CD4-positive, alpha-beta T cell (primary cell): ENCODE measurements at regions not wholly inside any gene's neighbourhood (a gene's known extent, or its start where the extent isn't known, plus 50 kb on each side); places are given as distances from the start of the nearest gene placed in this dataset.

Source experiments
- ATAC-seq: fragments of 200-7000 bp; cut with Tn5 transposase; one replicate; pipeline ENCODE4 v1.10.0; 2022; ENCODE audit warnings: mild to moderate bottlenecking; ENCODE audit not compliant: poor library complexity
- CTCF ChIA-PET: fragments of 350-600 bp; sonication (Branson Sonifier 250); formaldehyde crosslinking; loops from one replicate; lab custom pipeline; 2021; ENCODE audit warnings: antibody characterized with exemption, inconsistent platforms; lab: Charles Lee
- POLR2A ChIA-PET: fragments of 350-600 bp; sonication (Branson Sonifier 250); formaldehyde crosslinking; loops from one replicate; lab custom pipeline; 2021; ENCODE audit warnings: antibody characterized with exemption, inconsistent platforms; lab: Charles Lee
- DNase-seq, 14 experiments: peaks; one replicate each; pipeline ENCODE4 v3.0.0-alpha.2; 2013 to 2020; ENCODE audit warnings: mixed read lengths in 2 of 14
- H3K27ac ChIP-seq, 2 donors: one replicate each; pipeline versions ENCODE4 v1.5.1 to v1.7.0; 2013; ENCODE audit warnings: low read length in 2 of 2, low read depth in 1 of 2, mild to moderate bottlenecking in 1 of 2
- H3K27me3 ChIP-seq, 2 experiments: 1 replicate in 1 of 2; 2 replicates in 1 of 2; pipeline versions ENCODE4 v1.6.1 to v1.7.0; 2013; ENCODE audit warnings: low read length in 2 of 2, control low read depth in 1 of 2, mild to moderate bottlenecking in 1 of 2, moderate library complexity in 1 of 2; ENCODE audit not compliant: insufficient read depth in 2 of 2, control insufficient read depth in 1 of 2
- H3K36me3 ChIP-seq: one replicate; pipeline ENCODE4 v1.6.1; 2013; ENCODE audit warnings: low read length, control low read depth; ENCODE audit not compliant: insufficient read depth
- H3K4me1 ChIP-seq: one replicate; pipeline ENCODE4 v1.6.1; 2013; ENCODE audit warnings: low read length, control low read depth; ENCODE audit not compliant: insufficient read depth
- H3K4me3 ChIP-seq: one replicate; pipeline ENCODE4 v1.5.1; 2013; ENCODE audit warnings: mild to moderate bottlenecking, low read length, moderate library complexity
- H3K9me3 ChIP-seq, 2 experiments: 1 replicate in 1 of 2; 2 replicates in 1 of 2; pipeline versions ENCODE4 v1.6.1 to v1.7.0; 2013; ENCODE audit warnings: low read length in 2 of 2, mild to moderate bottlenecking in 2 of 2, control low read depth in 1 of 2, moderate library complexity in 1 of 2; ENCODE audit not compliant: control insufficient read depth in 1 of 2, insufficient read depth in 1 of 2
- H3K27ac Mint-ChIP-seq: one replicate; pipeline ENCODE4 v1.8.0; 2020; ENCODE audit warnings: mixed read lengths
- H3K27me3 Mint-ChIP-seq: one replicate; pipeline ENCODE4 v1.8.0; 2021; ENCODE audit warnings: mixed read lengths
- H3K36me3 Mint-ChIP-seq: one replicate; pipeline ENCODE4 v1.8.0; 2021; ENCODE audit warnings: low read depth, mixed read lengths
- H3K4me1 Mint-ChIP-seq: one replicate; pipeline ENCODE4 v1.8.0; 2021; ENCODE audit warnings: low read depth, mixed read lengths
- H3K4me3 Mint-ChIP-seq: one replicate; pipeline ENCODE4 v1.8.0; 2020; ENCODE audit warnings: mild to moderate bottlenecking, mixed read lengths
- H3K9me3 Mint-ChIP-seq: one replicate; pipeline ENCODE4 v1.8.0; 2020; ENCODE audit warnings: mixed read lengths
- CTCF ChIP-seq: fragments of 200-600 bp; IDR thresholded peaks from one replicate; pipeline ENCODE4 v1.8.0; 2022; ENCODE audit warnings: antibody characterized with exemption, mild to moderate bottlenecking
- intact Hi-C, 2 experiments: fragments of 100-400 bp; cut with DNase I in 1 of 2; cut with micrococcal nuclease in 1 of 2; formaldehyde crosslinking; loops; one replicate each; pipeline versions ENCODE4 v1.15.1 to v1.9.0; 2023 to 2025; cut with DNase I, micrococcal nuclease

- intact Hi-C loops: no loop called here
- CTCF ChIA-PET: no interaction called here
- H3K4me3 Mint-ChIP-seq: no peak overlapping the region
Measured at GRCh38 chr22:48473202-48473601, 1354.5 kb downstream of the BRD1 start.

GRCh38 chr22:48464246-48464645, 1363.4 kb downstream of the BRD1 start:
- Mint-ChIP-seq H3K27me3 (no peaks in the 10 kb centered on the region), H3K27ac (no peak overlapping the region), H3K4me3 (no peak overlapping the region), H3K9me3 (no peaks in the 10 kb centered on the region), H3K36me3 (no peaks in the 10 kb centered on the region), H3K4me1 (no peaks in the 10 kb centered on the region)
- intact Hi-C loops: no loop called here
- no peaks in the 10 kb centered on the region for H3K36me3 ChIP-seq
- no peak for DNase-seq
- TF ChIP-seq CTCF: no peak
- H3K4me3 ChIP-seq: no peak overlapping the region
- H3K27ac ChIP-seq: no peak overlapping the region
- H3K27me3 ChIP-seq: no peaks in the 10 kb centered on the region
- H3K9me3 ChIP-seq: peaks cover 0 to 3% of the 10 kb centered on the region in 2 experiments
- POLR2A ChIA-PET: no interaction called here
- H3K4me1 ChIP-seq: no peaks in the 10 kb centered on the region
- CTCF ChIA-PET: no interaction called here
- no peak for ATAC-seq

More at GRCh38 chr22:48473202-48473601, 1354.5 kb downstream of the BRD1 start:
- peaks cover 0 to 6% of the 10 kb centered on the region in 2 experiments for H3K27me3 ChIP-seq
- H3K36me3 Mint-ChIP-seq: no peaks in the 10 kb centered on the region
- no peaks in the 10 kb centered on the region for H3K4me1 Mint-ChIP-seq
- H3K9me3 Mint-ChIP-seq: no peaks in the 10 kb centered on the region
- no peaks in the 10 kb centered on the region for H3K4me1 ChIP-seq
- no peak overlapping the region for H3K27ac Mint-ChIP-seq
- H3K27ac ChIP-seq: no peak overlapping the region
- ATAC-seq (no peak), DNase-seq (no peak)
- peaks cover 0 to 4% of the 10 kb centered on the region in 2 experiments for H3K9me3 ChIP-seq
- no peak overlapping the region for H3K4me3 ChIP-seq
- TF ChIP-seq CTCF: no peak
- no peaks in the 10 kb centered on the region for H3K36me3 ChIP-seq
- POLR2A ChIA-PET: no interaction called here
- H3K27me3 Mint-ChIP-seq: peaks cover 21% of the 10 kb centered on the region

- Mint-ChIP-seq H3K4me3 (no peak overlapping the region), H3K9me3 (no peaks in the 10 kb centered on the region), H3K36me3 (no peaks in the 10 kb centered on the region), H3K4me1 (no peaks in the 10 kb centered on the region), H3K27me3 (no peaks in the 10 kb centered on the region), H3K27ac (no peak overlapping the region)
- no peaks in the 10 kb centered on the region for H3K27me3 ChIP-seq
- CTCF ChIA-PET: no interaction called here
- intact Hi-C loops: no loop called here
- H3K27ac ChIP-seq: no peak overlapping the region
- H3K4me3 ChIP-seq: no peak overlapping the region
- no peaks in the 10 kb centered on the region for H3K4me1 ChIP-seq
- no peaks in the 10 kb centered on the region for H3K36me3 ChIP-seq
- POLR2A ChIA-PET: no interaction called here
- no peak for TF ChIP-seq CTCF
- ATAC-seq (no peak), DNase-seq (no peak)
- peaks cover 0 to 3% of the 10 kb centered on the region in 2 experiments for H3K9me3 ChIP-seq
Measured at GRCh38 chr22:48459859-48460823, 1367.5 kb downstream of the BRD1 start.
